Activated CD4-positive, alpha-beta T cell treated with anti-CD3 and anti-CD28 coated beads, Interleukin-2, amount 50 U/mL, for 16 hours (primary cell): ENCODE measurements at regions not wholly inside any gene's neighbourhood (a gene's known extent, or its start where the extent isn't known, plus 50 kb on each side); places are given as distances from the start of the nearest gene placed in this dataset.
"Not testable (repeated sequence)": the region's sequence is repeated elsewhere in the genome, so short reads cannot be mapped to it uniquely, and the experiment has no call there.

ENCODE experiments used
- DNase-seq: peaks from one replicate; pipeline ENCODE4 v3.0.0-alpha.2; 2020

- no peak for DNase-seq
Measured at GRCh38 chr17:5913641-5914040, 156.5 kb upstream of the WSCD1 start.

GRCh38 chr17:5915337-5915736, 154.8 kb upstream of the WSCD1 start:
- DNase-seq: no peak

GRCh38 chr17:5919089-5919488, 151.1 kb upstream of the WSCD1 start:
- no peak for DNase-seq

- no peak for DNase-seq
Measured at GRCh38 chr17:5921512-5922282, 148.5 kb upstream of the WSCD1 start.

- no peak for DNase-seq
Measured at GRCh38 chr17:5922476-5922875, 147.7 kb upstream of the WSCD1 start.

GRCh38 chr17:5929721-5930120, 140.5 kb upstream of the WSCD1 start:
- DNase-seq: no peak

GRCh38 chr17:5930555-5930954, 139.6 kb upstream of the WSCD1 start:
- DNase-seq: not testable (repeated sequence)

GRCh38 chr17:5931616-5932015, 138.6 kb upstream of the WSCD1 start:
- DNase-seq: no peak

- no peak for DNase-seq
Measured at GRCh38 chr17:5933430-5933829, 136.7 kb upstream of the WSCD1 start.

- no peak for DNase-seq
Measured at GRCh38 chr17:5941258-5941657, 128.9 kb upstream of the WSCD1 start.

GRCh38 chr17:5942687-5943086, 127.5 kb upstream of the WSCD1 start:
- DNase-seq: no peak

GRCh38 chr17:5943232-5943631, 126.9 kb upstream of the WSCD1 start:
- DNase-seq: no peak

- DNase-seq: no peak
Measured at GRCh38 chr17:5943982-5944381, 126.2 kb upstream of the WSCD1 start.

GRCh38 chr17:5947701-5948180, 122.4 kb upstream of the WSCD1 start:
- no peak for DNase-seq

- DNase-seq: no peak
Measured at GRCh38 chr17:5948811-5949210, 121.4 kb upstream of the WSCD1 start.

- DNase-seq: no peak
Measured at GRCh38 chr17:5950878-5951277, 119.3 kb upstream of the WSCD1 start.

GRCh38 chr17:5951912-5952311, 118.3 kb upstream of the WSCD1 start:
- no peak for DNase-seq

GRCh38 chr17:5952518-5952917, 117.7 kb upstream of the WSCD1 start:
- DNase-seq: no peak

GRCh38 chr17:5955764-5956163, 114.4 kb upstream of the WSCD1 start:
- DNase-seq: no peak

- no peak for DNase-seq
Measured at GRCh38 chr17:5958850-5959249, 111.3 kb upstream of the WSCD1 start.

GRCh38 chr17:5962371-5962770, 107.8 kb upstream of the WSCD1 start:
- DNase-seq: no peak

GRCh38 chr17:5971969-5972368, 98.2 kb upstream of the WSCD1 start:
- DNase-seq: no peak

- no peak for DNase-seq
Measured at GRCh38 chr17:5973410-5973809, 96.8 kb upstream of the WSCD1 start.

GRCh38 chr17:5975661-5976060, 94.5 kb upstream of the WSCD1 start:
- DNase-seq: no peak

GRCh38 chr17:5976251-5976650, 93.9 kb upstream of the WSCD1 start:
- DNase-seq: no peak
